ENCODE measurements at regions not wholly inside any gene's neighbourhood (a gene's known extent, or its start where the extent isn't known, plus 50 kb on each side); places are given as distances from the start of the nearest gene placed in this dataset.

DNA sequence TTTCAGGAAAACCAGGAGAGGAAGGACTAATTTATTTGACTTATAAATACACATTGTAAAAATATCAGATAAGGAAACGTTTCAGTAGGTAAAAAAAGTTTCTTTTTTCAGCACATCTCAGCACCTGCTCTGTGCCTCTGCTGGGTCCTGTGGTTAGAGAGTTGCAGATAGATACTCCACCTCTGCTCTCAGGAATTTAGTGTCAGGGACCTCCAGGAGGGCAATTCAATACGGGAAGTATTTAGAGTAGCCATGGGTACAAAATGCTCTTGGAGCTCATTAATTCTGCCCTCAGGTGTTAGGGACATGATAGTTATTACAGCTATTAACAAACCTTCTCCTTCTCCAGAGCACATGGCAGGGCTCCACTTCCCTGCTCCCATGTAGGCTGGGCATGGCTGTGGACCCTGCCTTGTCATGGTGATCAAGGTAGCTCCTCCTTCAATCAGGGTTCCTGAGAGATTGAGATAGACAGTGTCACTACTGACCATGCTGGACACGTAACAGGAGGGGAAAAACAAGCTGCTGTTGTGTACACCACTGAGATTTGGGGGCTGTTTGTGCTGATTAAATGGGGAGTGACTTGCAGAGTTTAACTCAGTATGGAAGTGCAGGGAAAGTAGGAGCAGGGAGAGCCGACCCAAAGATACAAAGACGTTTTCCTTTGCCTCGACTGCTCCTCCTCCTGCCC lies 185.6 kb upstream of the COPS8 start (continued):
- no peak for TF ChIP-seq NCOR1 (IDR thresholded peaks at IDR 0.05; ENCODE audit: borderline replicate concordance, low read length)
- no peak for TF ChIP-seq ZSCAN30 (CRISPR knock-in tag; IDR thresholded peaks at IDR 0.05)
- no peak for TF ChIP-seq MYC (CRISPR knock-in tag; IDR thresholded peaks at IDR 0.05; ENCODE audit: borderline replicate concordance)
- no peak for TF ChIP-seq ZNF589 (CRISPR knock-in tag; conservative IDR thresholded peaks at IDR 0.05)
- no peak for TF ChIP-seq PHF20 (CRISPR knock-in tag; IDR thresholded peaks at IDR 0.05)
- TF ChIP-seq, protein P1, sequence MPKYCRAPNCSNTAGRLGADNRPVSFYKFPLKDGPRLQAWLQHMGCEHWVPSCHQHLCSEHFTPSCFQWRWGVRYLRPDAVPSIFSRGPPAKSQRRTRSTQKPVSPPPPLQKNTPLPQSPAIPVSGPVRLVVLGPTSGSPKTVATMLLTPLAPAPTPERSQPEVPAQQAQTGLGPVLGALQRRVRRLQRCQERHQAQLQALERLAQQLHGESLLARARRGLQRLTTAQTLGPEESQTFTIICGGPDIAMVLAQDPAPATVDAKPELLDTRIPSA (CRISPR knock-in tag; IDR thresholded peaks at IDR 0.05; ENCODE audit: borderline replicate concordance) = no peak
- no peak for TF ChIP-seq CREB1 (IDR thresholded peaks at IDR 0.05)
- TF ChIP-seq CREB1 (CRISPR knock-in tag; IDR thresholded peaks at IDR 0.05) = no peak
- TF ChIP-seq NPAS2 (CRISPR knock-in tag; IDR thresholded peaks at IDR 0.05; ENCODE audit: borderline replicate concordance) = no peak

GRCh38 chr2:236901956-236902355 lies 183.7 kb upstream of the COPS8 start:
- no peak overlapping the region for H2AFZ ChIP-seq (ENCODE audit: low read length)
- ATAC-seq = no peak
- ChIA-PET CTCF (ENCODE audit: low intra/inter-chr PET ratio, low total read pairs) (no interaction called here), POLR2A (no interaction called here)
- no peaks in the 10 kb centered on the region for H3K4me1 ChIP-seq (ENCODE audit: insufficient read depth, low read length)
- WGBS (ENCODE audit: low lambda C conversion rate) = 16% methylated on average over 4 of the region's 4 CpGs
- no peaks in the 10 kb centered on the region for H3K79me2 ChIP-seq (ENCODE audit: insufficient read depth, low read length)
- peaks cover 2 to 14% of the 10 kb centered on the region in 2 experiments; a peak in 4 of 5 replicates for H3K27me3 ChIP-seq (ENCODE audit: control insufficient read depth in 1 of 2, insufficient read depth in 2 of 2, low read length in 2 of 2)
- no peak overlapping the region for H3K4me3 ChIP-seq (replicated peaks in 1 of 3; ENCODE audit: insufficient read depth in 1 of 3, low read depth in 2 of 3, low read length in 3 of 3)
- in situ Hi-C loops (cut with HindIII; ENCODE audit: extremely low pct_ligation_motif_present, low pct_unique_long_range_greater_than_20kb) (no loop called here), intact Hi-C loops (cut with micrococcal nuclease; ENCODE audit: unreplicated experiment) (no loop called here)
- H3K9me3 ChIP-seq (ENCODE audit: low read length) = no peaks in the 10 kb centered on the region
- no peak for DNase-seq (ENCODE audit: low spot score)
- no peaks in the 10 kb centered on the region for H3K36me3 ChIP-seq (replicated peaks in 1 of 2; ENCODE audit: control insufficient read depth in 1 of 2, insufficient read depth in 2 of 2, low read length in 2 of 2)
- TF ChIP-seq, protein P2, sequence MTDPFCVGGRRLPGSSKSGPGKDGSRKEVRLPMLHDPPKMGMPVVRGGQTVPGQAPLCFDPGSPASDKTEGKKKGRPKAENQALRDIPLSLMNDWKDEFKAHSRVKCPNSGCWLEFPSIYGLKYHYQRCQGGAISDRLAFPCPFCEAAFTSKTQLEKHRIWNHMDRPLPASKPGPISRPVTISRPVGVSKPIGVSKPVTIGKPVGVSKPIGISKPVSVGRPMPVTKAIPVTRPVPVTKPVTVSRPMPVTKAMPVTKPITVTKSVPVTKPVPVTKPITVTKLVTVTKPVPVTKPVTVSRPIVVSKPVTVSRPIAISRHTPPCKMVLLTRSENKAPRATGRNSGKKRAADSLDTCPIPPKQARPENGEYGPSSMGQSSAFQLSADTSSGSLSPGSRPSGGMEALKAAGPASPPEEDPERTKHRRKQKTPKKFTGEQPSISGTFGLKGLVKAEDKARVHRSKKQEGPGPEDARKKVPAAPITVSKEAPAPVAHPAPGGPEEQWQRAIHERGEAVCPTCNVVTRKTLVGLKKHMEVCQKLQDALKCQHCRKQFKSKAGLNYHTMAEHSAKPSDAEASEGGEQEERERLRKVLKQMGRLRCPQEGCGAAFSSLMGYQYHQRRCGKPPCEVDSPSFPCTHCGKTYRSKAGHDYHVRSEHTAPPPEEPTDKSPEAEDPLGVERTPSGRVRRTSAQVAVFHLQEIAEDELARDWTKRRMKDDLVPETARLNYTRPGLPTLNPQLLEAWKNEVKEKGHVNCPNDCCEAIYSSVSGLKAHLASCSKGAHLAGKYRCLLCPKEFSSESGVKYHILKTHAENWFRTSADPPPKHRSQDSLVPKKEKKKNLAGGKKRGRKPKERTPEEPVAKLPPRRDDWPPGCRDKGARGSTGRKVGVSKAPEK (CRISPR knock-in tag; IDR thresholded peaks at IDR 0.05; ENCODE audit: borderline replicate concordance) = no peak
- 0 out of 4 replicates have a peak, but pooled peaks of 1 of the 2 experiments have one; percentile 0 for TF ChIP-seq MAFK (conservative IDR thresholded peaks at IDR 0.05 in 1 of 2, IDR thresholded peaks at IDR 0.05 in 1 of 2; ENCODE audit: low read length in 2 of 2)
- no peak overlapping the region for H3K27ac ChIP-seq (ENCODE audit: extremely low read length, insufficient read depth, low read length)
- no peaks in the 10 kb centered on the region for H4K20me1 ChIP-seq (ENCODE audit: insufficient read depth, low read length)
- no peak overlapping the region for H3K9ac ChIP-seq (ENCODE audit: insufficient read depth, low read depth, low read length)
- no peak for FAIRE-seq
- H3K4me2 ChIP-seq (ENCODE audit: low read depth, low read length) = no peak overlapping the region
- BruUV-seq (replicated peaks) = no TSS peak

Measured in HepG2 (cell line).